OCI-LY1 (cell line): ENCODE measurements at regions not wholly inside any gene's neighbourhood (a gene's known extent, or its start where the extent isn't known, plus 50 kb on each side); places are given as distances from the start of the nearest gene placed in this dataset.
"Not testable (repeated sequence)": the region's sequence is repeated elsewhere in the genome, so short reads cannot be mapped to it uniquely, and the experiment has no call there.

Experiments
- H2AFZ ChIP-seq: fragments of 200-600 bp; sonication (generic), shearing (Covaris generic); 2 replicates; pipeline ENCODE4 v1.6.0; 2014; ENCODE audit warnings: antibody characterized with exemption, mild to moderate bottlenecking, low read length
- H3F3A ChIP-seq: fragments of 200-600 bp; sonication (generic), shearing (Covaris generic); 2 replicates; pipeline ENCODE4 v1.6.0; 2014; ENCODE audit warnings: mild to moderate bottlenecking, antibody characterized with exemption, low read length, moderate library complexity; ENCODE audit not compliant: insufficient read depth
- H3K27ac ChIP-seq: fragments of 200-600 bp; sonication (generic); 2 replicates; pipeline ENCODE4 v1.5.1; 2014; ENCODE audit warnings: low read length, mixed run types, mild to moderate bottlenecking, low read depth; ENCODE audit not compliant: poor library complexity, severe bottlenecking
- H3K27me3 ChIP-seq: fragments of 200-600 bp; sonication (generic); 2 replicates; pipeline ENCODE4 v1.6.0; 2014; ENCODE audit warnings: antibody characterized with exemption, mild to moderate bottlenecking, low read length, moderate library complexity; ENCODE audit not compliant: insufficient read depth
- H3K36me3 ChIP-seq: fragments of 200-600 bp; sonication (generic); 2 replicates; pipeline ENCODE4 v1.6.1; 2014; ENCODE audit warnings: mild to moderate bottlenecking, antibody characterized with exemption, low read length, moderate library complexity, mixed read lengths; ENCODE audit not compliant: insufficient read depth
- H3K4me1 ChIP-seq: fragments of 200-600 bp; sonication (generic); 2 replicates; pipeline ENCODE4 v1.5.1; 2014; ENCODE audit warnings: mild to moderate bottlenecking, low read length, moderate library complexity; ENCODE audit not compliant: insufficient read depth, severe bottlenecking
- H3K4me2 ChIP-seq: fragments of 200-600 bp; sonication (generic), shearing (Covaris generic); 2 replicates; pipeline ENCODE4 v1.6.1; 2014; ENCODE audit warnings: low read length
- H3K4me3 ChIP-seq: fragments of 200-600 bp; sonication (generic); 2 replicates; pipeline ENCODE4 v1.5.1; 2014; ENCODE audit warnings: low read length, low read depth, mild to moderate bottlenecking, mixed read lengths; ENCODE audit not compliant: poor library complexity, severe bottlenecking
- H3K79me2 ChIP-seq: fragments of 200-600 bp; shearing (Covaris generic); 2 replicates; pipeline ENCODE4 v1.6.1; 2016; ENCODE audit warnings: mixed run types, low read length, mixed read lengths; ENCODE audit not compliant: insufficient read depth
- H3K9ac ChIP-seq: fragments of 200-600 bp; sonication (generic), shearing (Covaris generic); 2 replicates; pipeline ENCODE4 v1.6.1; 2014; ENCODE audit warnings: mild to moderate bottlenecking, low read length, mixed read lengths
- H3K9me2 ChIP-seq: fragments of 200-600 bp; sonication (generic), shearing (Covaris generic); 2 replicates; pipeline ENCODE4 v1.6.1; 2014; ENCODE audit warnings: low read depth, mild to moderate bottlenecking, low read length, mixed read lengths
- H3K9me3 ChIP-seq: fragments of 200-600 bp; shearing (Covaris generic); 2 replicates; pipeline ENCODE4 v1.6.1; 2014; ENCODE audit warnings: low read length, mixed read lengths
- H4K20me1 ChIP-seq: fragments of 200-600 bp; sonication (generic), shearing (Covaris generic); 2 replicates; pipeline ENCODE4 v1.6.0; 2016; ENCODE audit warnings: mild to moderate bottlenecking, low read length; ENCODE audit not compliant: insufficient read depth

DNA sequence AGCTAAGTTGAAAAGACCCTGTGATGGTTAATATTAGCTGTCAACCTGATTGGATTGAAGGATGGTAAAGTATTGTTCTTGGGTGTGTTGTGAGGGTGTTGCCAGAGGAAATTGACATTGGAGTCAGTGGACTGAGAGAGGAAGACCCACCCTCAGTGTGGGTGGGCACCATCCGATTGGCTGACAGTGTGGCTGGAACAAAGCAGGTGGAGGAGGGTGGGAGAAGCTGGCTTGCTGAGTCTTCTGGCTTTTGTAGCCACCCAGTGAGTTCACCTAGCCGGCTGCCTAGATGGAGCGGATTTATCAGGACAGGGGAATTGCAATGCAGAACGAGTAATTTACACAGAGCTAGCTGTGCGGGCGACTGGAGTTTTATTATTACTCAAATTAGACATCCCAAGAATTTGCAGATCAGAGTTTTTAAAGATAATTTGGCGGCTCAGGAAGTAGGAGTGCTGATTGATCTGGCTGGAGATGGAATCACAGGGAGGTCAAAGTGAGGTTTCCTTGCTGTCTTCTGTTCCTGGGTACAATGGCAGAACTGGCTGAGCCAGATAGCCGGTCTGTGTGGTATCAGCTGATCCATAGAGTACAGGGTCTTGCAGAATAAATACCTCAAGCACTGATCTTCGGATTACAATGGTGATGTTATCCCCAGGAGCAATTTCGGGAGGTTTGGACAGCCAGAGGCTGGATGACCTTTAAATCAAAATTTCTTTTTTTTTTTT lies 4015.1 kb upstream of the TPTE start:
- not testable (repeated sequence) for H3K9me2 ChIP-seq, H4K20me1 ChIP-seq, H3K27me3 ChIP-seq, H3K27ac ChIP-seq, H2AFZ ChIP-seq, H3K4me1 ChIP-seq, H3K79me2 ChIP-seq, H3K9ac ChIP-seq, H3K36me3 ChIP-seq, H3K4me2 ChIP-seq, H3F3A ChIP-seq, H3K9me3 ChIP-seq, H3K4me3 ChIP-seq

DNA sequence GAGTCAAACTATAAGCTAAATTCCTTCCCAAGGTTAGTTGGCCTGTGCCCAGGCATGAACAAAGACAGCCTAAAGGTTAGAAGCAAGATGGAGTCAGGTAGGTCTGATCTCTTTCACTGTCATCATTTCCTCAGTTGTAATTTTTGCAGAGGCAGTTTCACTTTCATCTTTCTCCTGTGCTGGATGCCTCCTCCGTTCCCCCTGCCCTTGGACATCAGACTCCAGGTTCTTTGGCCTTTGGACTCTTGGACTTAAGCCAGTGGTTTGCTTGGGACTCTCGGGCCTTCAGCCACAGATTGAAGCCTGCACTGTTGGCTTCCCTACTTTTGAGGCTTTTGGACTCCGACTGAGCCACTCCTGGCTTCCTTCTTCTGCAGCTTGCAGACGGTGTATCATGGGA lies 4013.8 kb upstream of the TPTE start:
- not testable (repeated sequence) for H3K4me3 ChIP-seq, H4K20me1 ChIP-seq, H3K4me1 ChIP-seq, H3K9ac ChIP-seq, H2AFZ ChIP-seq, H3K36me3 ChIP-seq, H3K9me3 ChIP-seq, H3K9me2 ChIP-seq, H3K79me2 ChIP-seq, H3K4me2 ChIP-seq, H3K27me3 ChIP-seq, H3F3A ChIP-seq, H3K27ac ChIP-seq

DNA sequence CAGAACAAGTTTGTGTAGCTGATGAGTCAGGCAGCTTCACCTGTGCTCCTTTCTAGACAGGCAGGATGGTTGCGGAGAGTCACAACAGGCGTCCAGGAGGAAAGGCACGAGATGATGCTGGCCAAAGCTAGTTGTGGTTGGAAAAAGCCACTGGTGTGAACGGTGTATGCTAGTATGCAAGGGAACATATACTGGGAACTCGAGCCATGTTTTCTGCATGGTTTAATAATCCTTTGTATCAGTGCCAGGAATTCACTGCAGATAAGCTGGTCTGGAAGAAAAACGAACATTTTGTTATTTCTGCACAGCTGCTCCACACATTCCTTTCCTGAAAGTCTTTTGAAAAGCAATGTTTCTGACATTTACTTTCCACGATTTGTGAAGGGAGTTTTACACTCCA lies 3999.6 kb upstream of the TPTE start:
- H2AFZ ChIP-seq, H3K27me3 ChIP-seq, H3F3A ChIP-seq, H3K36me3 ChIP-seq, H3K4me1 ChIP-seq, H3K9ac ChIP-seq, H3K79me2 ChIP-seq, H3K9me3 ChIP-seq, H3K27ac ChIP-seq, H4K20me1 ChIP-seq, H3K9me2 ChIP-seq, H3K4me2 ChIP-seq, H3K4me3 ChIP-seq: not testable (repeated sequence)

DNA sequence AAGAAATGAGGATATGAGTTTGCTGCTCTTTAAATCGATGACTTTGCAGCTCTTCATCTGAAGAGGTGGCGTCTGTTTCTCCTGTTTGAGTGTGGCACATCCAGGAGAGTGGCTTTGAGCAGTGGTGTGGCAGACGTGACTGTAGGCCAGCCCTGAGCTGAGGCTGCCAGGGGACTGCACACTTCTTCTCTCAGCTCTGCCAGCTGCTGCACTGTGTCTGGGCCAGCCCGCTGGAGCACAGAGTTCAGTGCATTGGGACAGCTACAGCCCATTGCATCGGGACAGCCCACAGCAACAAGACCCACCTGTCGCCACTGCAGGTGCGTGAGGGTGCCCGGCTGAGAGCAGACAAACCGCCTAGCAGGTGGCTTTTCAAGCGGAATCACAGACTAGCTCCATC lies 3995.2 kb upstream of the TPTE start:
- H3F3A ChIP-seq, H3K9ac ChIP-seq, H3K27me3 ChIP-seq, H3K9me2 ChIP-seq, H3K4me3 ChIP-seq, H3K9me3 ChIP-seq, H3K4me1 ChIP-seq, H3K27ac ChIP-seq, H2AFZ ChIP-seq, H3K4me2 ChIP-seq, H3K36me3 ChIP-seq, H4K20me1 ChIP-seq, H3K79me2 ChIP-seq: not testable (repeated sequence)

DNA sequence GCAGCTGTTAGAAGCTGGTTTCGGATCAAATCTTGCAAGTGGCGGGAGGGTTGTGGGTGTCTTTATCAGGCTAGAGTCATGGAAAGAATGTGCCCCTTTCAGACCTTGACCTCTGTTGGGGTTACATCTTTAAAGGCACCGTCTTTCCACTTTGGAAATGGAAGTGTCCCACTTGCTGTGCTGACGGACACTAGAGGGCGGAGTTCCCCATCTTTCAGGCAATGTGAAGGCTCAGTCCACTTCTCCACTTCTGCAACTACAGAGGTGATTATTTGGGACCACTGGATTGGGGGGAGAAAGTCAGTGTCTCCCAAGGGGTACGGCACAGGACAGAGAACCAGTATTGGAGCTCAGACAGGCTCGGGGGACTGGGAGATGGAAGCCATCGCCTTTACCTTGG lies 3990.7 kb upstream of the TPTE start:
- H3K4me1 ChIP-seq, H3K9ac ChIP-seq, H3K4me3 ChIP-seq, H4K20me1 ChIP-seq, H3K36me3 ChIP-seq, H3K79me2 ChIP-seq, H3K27ac ChIP-seq, H3F3A ChIP-seq, H3K9me2 ChIP-seq, H3K9me3 ChIP-seq, H2AFZ ChIP-seq, H3K27me3 ChIP-seq, H3K4me2 ChIP-seq: not testable (repeated sequence)

DNA sequence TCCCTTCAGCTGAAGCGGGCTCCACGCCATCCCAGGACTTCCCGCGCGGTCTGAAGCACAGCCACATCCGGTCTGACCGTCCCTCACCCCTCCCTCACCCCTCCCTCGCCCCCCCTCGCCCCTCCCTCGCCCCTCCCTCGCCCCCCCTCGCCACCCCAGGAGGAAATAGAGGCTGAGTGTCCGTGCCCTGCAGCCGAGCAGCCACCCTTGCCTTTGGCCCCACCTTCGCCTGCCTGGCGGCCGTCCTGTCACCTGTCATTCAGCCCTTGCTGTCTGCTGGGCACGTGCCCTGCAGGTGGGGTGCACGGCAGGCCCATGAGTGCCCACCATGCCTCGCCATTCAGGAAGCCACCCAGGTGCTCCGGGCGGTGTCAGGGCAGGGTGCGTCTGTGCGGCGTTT lies 3988.1 kb upstream of the TPTE start:
- H3K79me2 ChIP-seq = not testable (repeated sequence)

DNA sequence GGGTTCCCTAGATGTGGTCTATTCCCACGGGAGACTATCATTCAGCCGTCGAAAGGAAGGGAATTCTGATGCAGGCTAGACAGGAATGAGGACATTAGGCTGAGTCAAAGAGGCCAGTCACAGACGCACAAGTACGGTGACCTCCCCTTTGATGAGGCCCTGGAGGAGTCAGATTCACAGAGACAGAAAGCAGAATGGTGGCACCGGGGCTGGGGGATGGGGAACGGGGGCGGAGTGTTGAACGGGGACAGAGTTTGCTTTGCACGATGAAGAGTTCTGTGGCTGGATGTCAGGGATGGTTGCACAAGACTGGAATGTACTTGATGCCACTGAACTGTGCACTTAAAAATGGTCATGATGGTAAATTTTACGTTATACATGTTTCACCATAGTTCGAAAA lies 3983.1 kb upstream of the TPTE start:
- not testable (repeated sequence) for H3K4me2 ChIP-seq, H3K4me1 ChIP-seq, H3K9ac ChIP-seq, H3K9me3 ChIP-seq, H3K4me3 ChIP-seq, H4K20me1 ChIP-seq, H3F3A ChIP-seq, H2AFZ ChIP-seq, H3K27me3 ChIP-seq, H3K27ac ChIP-seq, H3K79me2 ChIP-seq, H3K36me3 ChIP-seq, H3K9me2 ChIP-seq

More for the DNA sequence above, 3988.1 kb upstream of the TPTE start:
- H3F3A ChIP-seq, H3K4me1 ChIP-seq, H3K9ac ChIP-seq, H3K27ac ChIP-seq, H3K4me2 ChIP-seq, H2AFZ ChIP-seq, H4K20me1 ChIP-seq, H3K9me2 ChIP-seq, H3K9me3 ChIP-seq, H3K36me3 ChIP-seq, H3K27me3 ChIP-seq: not testable (repeated sequence)
- H3K4me3 ChIP-seq = peak overlapping the region; percentile 46

DNA sequence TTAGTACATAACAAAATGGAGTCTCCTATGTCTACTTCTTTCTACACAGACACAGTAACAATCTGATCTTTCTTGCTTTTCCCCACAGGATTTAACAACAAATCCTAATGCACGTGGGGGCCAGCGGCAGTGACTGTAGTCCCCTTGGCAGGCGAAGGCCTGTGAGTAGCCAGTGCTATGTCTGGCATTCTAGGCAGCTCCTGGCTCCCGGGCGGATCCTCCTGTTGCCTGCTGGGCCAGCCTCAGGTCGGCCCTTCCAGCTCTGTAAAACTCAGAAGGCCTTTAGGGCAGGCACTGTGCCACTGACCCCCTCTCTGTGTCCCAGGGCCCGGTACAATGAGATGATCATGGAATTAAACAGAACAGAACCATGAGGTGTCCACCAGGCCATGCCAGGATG lies 3981.7 kb upstream of the TPTE start:
- H3K27me3 ChIP-seq, H3K9me3 ChIP-seq: not testable (repeated sequence)

More for the DNA sequence above, 3981.7 kb upstream of the TPTE start:
- not testable (repeated sequence) for H3K79me2 ChIP-seq, H3K4me3 ChIP-seq, H2AFZ ChIP-seq, H3K4me1 ChIP-seq, H3K9me2 ChIP-seq, H3F3A ChIP-seq, H3K27ac ChIP-seq, H3K9ac ChIP-seq, H3K4me2 ChIP-seq, H4K20me1 ChIP-seq, H3K36me3 ChIP-seq
